NCI-H748 treated with DMSO at 0.1 percent for 48 hours (cell line): ENCODE measurements at regions not wholly inside any gene's neighbourhood (a gene's known extent, or its start where the extent isn't known, plus 50 kb on each side); places are given as distances from the start of the nearest gene placed in this dataset.
"Not testable (repeated sequence)": the region's sequence is repeated elsewhere in the genome, so short reads cannot be mapped to it uniquely, and the experiment has no call there.

Experiments
- DNase-seq: peaks from one replicate; lab custom pipeline; 2025; lab: John Stamatoyannopoulos, UW

DNA sequence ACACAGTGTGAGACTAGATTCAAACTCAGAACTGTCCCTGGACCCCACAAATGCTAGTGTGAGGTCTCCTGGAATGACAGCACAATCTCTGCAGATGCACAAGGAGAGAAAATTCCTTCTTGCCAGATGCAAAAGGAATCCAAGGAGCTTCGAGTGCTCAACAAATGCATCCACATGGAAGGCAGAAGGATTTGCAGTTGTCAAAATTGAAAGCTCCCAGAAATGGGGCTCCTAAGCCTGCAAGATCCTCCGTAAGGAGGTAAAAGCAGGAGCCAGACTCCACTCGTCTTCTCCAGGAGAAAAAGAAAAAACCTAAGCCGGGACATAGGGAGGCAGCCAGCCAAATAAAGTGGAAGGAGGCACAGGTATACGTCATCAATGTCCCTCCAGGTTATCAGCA lies 355.0 kb upstream of the KLHL29 start:
- DNase-seq: no peak

DNA sequence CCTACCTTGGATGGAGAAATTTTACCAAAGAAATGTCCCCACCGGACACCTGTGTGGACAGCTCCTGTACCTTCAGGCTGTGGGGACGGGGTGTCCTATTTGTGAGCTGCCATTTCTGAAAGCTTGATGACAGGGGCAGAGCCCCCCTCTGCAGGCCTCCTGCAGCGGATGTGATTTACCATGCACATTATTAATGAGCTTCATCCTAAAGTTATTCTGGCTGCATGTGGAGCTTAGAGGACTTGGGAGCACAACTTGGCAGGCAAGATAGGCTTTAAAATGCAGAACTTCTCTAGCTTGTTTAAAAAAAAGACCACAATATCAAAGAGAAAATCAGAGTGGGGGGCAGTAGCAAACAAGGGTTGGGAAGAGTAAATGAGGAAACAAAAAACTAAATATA lies 350.0 kb upstream of the KLHL29 start:
- no peak for DNase-seq

DNA sequence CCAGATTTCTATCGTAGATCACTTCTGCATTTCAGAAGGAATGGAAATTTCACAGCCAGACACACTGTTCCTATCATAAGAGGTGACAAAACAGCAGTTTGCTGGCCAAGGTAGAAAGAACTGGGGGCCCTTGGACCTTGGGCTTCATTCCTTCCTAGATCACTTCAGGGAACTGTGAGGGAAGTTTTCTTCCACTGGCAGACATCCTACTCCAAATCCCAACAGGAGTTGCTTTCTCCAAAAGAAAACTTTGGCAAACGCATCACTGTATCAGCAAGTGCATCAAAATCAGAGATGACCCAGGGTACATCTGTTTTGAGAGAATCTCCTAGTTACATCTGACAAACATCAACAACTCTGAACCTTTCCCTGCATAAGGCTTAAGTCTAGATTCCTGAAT lies 348.4 kb upstream of the KLHL29 start:
- DNase-seq: no peak

DNA sequence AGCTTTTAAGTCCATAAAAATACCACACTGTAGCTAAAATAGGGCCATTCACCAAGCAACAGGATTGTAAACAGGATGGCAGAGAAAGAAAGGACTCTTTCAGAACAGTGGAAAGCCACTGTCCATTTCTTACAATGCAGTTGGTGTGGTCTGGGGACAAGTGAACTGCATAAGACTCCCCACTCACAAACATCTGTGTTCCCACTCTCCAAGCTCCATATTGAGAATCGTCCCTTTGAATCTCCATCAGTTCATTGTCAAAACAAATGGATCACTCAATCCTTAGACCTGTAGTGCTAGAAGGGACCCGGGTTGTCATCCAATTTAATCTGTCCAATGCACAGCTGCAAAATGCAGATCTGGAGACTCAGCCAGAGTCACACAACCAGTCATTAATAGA lies 347.4 kb upstream of the KLHL29 start:
- no peak for DNase-seq

DNA sequence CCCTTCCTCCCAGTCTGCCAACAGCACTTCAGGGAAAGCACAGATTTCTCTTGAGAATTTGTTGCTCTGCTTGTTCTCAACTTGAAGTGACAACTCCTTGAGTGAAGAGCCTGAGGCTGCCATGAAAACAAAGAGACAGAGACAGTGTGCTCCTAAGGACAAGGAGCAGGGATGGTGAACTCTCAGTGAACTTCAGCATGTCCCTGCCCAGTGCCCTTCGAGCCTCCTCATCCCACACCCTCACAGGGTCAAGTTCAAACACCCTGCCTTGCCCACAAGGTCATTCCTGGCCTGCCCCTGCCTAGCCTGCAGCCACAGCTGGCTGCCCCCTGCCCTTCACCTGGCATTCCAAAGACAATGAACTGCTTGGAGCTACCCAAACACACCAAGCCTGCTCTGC lies 343.5 kb upstream of the KLHL29 start:
- no peak for DNase-seq

DNA sequence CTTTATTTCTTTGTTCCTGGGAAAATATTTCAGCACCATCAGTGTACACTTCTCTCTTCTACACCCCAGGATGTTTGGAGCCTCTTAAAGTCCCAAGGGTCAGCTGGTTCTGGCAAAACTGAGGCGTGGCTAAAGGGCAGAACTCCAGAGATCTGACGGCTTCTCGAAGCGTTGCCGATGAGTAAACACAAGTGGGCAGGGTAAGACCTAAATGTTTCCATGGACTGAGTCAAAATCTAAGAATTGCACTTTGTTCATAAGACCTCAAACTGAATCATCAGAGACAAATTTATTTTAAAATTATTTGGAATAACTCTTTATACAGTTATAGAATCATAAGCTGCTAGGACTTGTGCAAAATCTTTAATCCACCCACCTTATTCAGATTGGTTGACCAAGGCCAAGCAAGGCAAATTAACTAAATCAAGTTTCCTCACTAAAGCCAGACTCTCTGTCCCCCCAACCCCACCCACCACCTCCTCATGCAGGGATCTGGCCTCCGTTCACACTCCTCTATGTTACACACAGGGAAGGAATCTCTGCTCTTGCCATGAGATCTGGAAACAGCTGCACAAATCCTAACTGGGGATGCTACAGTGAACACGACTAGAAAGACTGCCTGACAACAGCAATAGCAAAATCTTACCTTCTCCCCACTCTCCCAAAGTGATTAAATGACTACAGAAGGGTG lies 342.6 kb upstream of the KLHL29 start:
- DNase-seq: no peak

DNA sequence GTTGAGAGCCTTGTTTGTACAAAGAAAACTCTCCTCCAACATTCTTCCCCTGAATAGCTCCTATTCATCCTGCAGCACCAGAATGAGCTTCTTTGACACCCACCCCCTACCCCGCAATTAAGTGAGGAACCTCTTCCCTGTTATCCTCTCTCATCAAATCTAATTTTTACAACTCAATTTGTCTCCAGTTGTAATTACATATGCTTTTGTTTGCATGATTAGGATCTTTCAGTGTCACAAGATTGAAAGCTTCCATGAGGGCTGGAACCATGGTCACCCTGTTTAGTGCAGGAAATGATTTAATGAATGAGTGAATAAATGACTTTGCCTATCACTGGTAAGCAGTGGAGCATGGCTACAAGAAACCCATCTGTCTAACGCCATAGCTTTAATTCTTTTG lies 334.6 kb upstream of the KLHL29 start:
- DNase-seq: no peak

DNA sequence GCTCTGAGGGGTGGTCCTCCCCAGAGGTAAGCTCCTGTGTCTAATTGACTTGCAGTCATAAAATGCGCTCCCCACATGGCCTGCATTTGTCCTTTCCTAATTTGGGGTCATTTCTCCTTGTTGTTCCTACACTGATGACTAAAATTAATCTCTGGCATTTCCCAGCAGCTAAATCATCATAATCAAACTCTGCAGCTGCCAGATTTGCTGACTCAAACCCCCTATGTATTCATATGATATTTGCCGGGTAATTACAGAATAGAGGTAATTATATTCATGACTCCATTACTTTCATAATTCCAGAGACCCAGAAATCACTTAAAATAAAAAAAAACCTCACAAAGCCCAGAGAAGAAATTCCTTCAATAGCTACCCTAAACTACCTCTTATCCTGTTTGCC lies 331.4 kb upstream of the KLHL29 start:
- no peak for DNase-seq

DNA sequence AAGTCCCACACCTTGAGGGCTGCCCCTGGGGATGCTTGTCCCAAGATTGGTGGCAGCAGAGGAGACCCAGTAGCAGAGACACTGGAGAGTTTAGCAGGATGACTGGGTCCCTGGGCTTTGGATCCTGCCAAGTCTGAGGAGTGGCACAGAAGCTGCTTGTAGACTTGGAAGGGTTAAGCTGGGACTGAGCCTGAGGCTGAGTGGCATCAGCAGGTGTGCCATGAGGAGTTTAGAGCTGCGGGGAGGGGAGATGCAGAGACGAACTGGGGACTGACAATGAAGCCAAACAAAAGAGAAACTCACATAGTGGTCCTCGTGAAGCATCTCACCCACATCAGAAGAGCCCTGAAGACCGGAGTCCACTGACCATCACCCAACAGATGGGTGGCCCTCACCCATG lies 329.7 kb upstream of the KLHL29 start:
- DNase-seq: no peak

DNA sequence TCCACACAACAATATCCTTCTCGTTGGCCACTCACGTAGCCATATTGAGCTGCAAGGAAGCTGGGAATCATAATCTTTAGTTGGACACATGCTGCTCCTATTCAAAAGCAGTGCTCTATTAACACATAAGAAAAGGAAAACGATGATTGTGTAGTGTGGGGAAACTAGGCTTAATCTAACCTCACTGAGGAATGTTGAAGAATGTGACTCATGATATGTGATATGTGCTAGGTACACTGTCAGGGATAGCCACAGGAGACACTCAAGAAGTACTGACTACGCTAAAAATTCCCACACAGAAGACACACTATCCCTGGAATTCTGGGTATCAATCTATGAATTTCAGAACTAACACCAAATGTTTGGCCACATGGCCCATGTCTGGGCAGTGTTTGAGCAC lies 328.1 kb upstream of the KLHL29 start:
- not testable (repeated sequence) for DNase-seq

DNA sequence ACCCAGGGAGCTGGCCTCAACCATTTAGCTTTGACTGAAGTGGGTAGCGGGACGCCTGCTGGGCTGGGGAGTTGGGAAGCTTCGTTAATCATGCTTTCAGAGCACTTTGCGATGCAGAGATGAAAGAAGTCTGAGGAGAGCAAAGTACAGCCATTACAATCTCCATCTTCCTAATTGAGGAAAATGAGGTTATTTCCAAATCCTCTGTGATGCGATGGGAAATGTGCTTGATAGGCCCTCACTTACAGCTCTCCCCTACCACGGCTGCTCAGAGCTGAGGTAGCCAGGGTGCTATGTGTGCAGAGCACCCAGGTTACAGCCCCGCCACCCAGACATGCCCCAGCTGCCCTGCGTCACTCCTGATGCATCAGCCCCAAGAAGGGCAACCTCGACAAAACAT lies 326.5 kb upstream of the KLHL29 start:
- DNase-seq: no peak

DNA sequence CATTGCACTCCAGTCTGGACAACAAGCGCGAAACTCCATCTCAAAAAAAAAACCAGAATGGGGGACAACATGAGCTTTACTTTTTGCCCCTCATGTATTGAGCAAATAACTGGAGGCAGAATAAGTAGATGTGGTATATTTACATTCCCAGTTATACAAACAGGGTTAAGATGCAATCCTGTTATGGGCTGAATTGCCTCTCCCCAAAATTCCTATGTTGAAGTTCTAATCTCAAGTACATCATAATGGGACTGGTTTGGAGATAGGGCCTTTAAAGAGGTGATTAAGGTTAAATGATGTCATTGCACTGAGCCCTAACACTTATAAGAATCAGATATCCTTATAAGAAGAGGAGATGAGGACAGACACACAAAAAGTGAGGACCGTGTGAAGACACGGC lies 319.8 kb upstream of the KLHL29 start:
- no peak for DNase-seq

DNA sequence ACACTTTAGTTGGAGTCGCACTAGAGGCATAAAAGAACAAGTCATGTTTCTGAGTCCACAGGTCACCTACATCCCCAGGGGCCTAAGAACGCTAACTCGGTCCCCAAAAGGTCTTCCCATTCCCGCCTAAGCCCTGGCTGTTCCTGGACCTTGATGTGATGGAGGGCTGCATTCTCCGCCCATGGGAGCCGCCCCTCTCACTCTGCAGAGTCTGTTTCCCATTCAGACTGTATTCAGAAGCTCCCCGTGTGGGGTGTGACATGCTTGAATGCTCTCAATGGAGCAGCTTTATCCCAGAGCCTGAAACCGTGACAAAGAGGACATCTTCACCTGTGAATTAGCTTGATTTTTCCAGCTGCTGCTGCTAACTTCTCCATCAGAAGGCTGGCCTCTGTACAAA lies 319.0 kb upstream of the KLHL29 start:
- DNase-seq: no peak

DNA sequence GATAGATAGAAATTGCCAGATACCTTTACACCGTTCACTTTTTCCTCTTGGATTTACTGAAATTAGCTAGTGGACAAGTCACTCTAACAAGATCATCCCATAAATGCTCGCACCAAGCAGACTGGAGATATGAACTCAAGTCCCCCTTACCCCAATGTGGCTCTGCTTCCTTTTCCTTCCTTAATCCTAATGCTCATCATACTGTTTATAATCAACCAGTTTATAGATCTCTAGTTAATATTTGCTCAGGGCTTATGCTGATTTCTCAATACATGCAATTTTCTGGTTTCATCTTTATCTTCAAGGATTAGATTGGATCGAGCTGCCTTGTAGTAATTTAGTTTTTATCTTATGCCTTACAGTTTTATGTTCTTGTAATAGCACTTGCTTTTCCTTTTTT lies 318.3 kb upstream of the KLHL29 start:
- no peak for DNase-seq

DNA sequence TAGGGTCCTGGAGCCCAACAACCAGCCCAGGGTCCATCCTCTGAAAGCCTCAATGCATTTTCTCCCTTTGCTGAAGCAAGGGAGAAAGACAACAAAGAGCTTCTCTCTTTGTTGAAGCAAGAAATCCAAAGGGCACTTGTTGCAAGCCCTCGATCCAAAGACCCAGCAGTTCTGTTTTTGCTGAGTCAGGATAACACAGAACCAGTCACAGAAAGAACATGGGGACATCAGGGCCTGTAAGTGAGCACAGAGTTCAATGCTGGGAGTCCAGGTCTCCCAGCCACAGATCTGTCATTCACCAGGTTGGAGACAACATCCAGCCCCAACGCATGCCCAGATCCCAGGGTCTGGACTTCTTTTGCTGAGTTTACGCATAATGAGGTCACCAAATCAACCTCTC lies 315.8 kb upstream of the KLHL29 start:
- DNase-seq: no peak

DNA sequence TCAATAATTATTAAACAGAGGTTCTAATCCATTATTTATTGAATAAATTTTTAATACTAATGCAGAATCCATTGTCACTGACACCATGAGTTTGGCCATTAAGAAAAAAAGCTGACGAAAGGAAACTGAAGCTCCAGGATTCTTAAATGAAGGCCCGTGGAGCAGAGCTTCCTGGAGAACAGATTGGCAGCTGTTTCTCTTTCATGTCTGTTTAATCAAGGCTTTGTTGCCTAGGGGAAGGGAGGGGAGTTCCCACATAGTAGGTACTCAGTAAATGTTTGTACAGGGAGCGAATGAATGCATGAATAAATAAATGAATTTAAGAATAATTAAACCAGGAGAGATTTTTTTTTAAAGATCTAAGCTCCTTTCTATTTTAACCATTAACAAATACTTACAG lies 315.1 kb upstream of the KLHL29 start:
- DNase-seq: peak; percentile 87

DNA sequence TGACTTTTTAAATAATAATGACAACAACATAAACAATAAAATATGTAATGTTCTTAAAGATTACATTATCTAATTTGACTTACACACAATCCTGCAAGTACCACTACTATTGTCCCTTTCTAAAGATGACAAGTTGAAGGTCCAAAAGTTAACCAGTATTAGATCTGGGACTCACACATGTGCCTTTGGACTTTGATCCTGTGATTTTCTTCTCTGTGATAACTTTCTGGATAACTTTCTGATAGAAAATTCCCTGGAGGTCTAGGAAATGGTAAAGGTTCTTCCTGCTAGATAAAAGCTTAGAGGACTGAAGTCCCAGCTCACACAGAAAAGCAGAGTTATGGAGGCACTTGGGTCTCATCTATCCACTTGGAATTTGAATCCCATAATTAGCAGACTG lies 311.9 kb upstream of the KLHL29 start:
- DNase-seq: no peak

DNA sequence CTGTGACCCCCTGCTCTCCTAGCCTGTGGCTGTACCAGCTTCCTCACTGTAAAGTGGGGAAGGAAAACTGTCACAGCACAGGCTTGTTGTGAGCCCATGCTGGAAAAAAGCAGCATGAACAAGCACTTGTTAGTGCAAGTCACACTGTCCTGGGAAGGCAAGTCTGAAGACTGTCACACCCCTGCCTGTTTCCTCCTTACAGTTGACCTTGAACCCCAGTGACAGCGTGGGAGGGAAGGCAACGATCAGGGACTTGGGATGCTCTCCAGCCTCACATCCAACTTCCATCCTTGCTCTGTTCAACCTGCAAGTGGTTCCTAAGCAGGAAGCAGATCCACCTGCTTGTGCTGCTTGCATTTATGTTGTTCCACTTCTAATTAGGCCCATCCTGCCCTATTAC lies 311.3 kb upstream of the KLHL29 start:
- DNase-seq: no peak

DNA sequence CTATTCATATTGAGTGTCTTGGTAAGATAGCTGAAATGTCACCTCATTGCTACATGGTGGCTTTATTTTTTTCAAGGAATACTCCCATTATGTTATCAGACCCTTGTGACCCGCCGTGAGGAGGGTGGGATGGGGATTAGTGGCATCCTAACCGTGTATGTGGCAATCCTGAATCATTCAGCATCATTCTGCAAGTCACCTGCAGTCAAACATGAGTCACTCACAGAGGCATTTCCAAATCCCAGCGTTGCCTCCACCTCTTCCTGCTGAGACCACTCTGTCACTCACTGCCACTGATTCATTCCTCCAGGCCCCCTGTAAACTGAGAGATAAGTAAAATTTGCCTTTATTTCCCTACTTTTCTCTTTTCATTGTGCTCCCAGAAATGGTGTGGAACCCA lies 307.4 kb upstream of the KLHL29 start:
- no peak for DNase-seq

DNA sequence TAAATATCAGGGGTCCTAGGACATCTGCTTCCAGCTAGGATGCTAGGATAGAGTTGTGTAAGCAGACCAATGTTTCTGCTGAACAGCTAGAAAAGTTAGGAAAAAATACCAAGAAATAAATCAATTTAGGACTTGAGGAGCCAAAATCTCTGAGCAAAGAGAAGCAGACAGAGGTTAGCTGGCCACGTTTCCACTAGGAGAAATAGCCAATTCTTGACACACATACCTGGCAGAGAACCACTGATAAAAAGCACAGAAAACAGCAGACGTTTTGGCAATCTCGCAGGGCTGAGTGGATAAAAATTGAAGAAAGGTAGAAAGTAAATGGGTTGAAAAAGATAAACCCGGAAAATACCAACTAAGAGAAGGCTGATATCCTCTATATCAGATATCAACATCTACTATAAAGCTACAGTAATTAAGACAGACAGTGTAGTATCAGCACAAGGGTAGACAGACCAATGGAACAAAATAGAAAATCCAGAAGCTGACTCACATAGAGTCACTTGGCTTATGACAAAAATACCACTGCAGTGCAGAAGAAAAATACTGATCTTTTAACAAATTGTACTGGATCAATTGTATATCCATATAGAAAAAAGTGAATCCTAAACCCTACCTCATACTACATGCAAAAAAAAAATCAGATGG lies 306.1 kb upstream of the KLHL29 start:
- no peak for DNase-seq

DNA sequence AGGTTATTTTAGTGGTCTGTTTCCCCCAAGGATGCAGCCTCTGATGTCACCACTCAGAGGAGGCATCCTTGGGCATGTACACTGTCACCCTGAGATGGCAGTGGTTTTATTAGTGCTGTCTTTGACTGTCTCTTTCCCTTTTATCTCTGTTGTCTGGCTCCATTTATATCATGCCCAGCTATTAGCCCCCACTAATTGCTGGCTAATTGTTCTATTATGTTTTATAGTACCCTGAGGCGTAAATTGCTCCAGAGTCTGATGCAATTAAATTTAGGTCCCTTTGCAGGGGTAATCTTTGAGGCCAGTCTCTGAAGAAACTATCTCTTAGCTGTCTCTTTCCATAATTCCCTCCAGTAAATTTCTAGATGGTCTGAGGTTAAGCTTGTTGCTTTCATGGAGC lies 301.0 kb upstream of the KLHL29 start:
- no peak for DNase-seq

DNA sequence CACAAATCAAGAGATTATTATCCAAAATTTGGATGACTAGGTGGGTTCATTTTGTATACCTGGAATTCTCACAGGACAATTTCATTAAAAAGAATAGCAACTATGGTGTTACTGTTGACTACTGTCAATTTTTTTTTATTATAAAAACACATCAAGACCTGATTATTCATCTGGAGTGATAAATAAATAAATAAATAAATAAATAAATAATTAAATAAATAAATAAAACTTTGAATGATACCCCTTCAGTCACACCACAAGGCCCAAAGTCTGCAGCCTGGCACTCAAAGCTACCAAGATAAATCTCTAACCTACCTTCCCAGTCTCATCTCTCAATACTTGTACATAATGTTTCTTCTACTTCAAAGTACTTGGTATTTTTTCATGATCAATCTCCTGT lies 294.0 kb upstream of the KLHL29 start:
- DNase-seq: no peak

DNA sequence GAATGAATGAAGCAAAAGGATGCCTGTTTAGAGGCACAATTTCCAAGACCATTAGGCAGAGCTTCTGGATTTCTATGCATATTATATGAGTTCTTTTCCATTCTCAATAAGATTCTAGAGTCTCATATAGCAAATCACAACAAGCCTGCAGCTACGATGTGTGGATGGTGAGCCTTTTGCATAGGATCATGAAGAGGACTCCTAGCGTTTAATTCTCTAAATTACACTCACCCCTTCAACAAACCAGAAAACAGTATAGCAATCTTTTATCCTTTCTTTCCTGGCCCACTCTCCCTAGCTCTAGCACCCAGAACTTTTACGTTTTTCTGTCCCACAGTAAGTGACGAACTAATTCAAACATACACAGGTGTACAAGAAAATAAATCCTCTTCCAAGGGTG lies 293.1 kb upstream of the KLHL29 start:
- no peak for DNase-seq

DNA sequence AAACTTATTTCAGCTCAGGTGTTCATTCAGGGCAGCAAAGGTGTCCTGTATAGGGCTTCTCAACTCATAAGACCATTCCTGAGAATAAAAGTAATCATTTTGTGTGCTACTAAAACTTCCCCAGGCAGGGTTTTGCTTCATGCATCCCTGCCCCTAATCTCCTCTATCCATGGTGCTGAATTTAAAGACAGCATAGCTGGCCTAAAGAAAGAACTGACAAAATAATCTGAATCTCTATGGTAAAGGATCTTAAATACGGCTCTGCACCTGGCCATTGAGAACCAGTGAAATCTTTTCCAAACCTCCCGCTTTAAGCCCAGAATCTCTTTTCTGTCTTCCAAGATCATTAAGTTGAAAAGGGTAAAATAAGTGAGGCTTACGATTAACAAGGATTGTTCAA lies 292.1 kb upstream of the KLHL29 start:
- no peak for DNase-seq
